ENCODE measurements at regions not wholly inside any gene's neighbourhood (a gene's known extent, or its start where the extent isn't known, plus 50 kb on each side); places are given as distances from the start of the nearest gene placed in this dataset. TPM values are rescaled to one million over a fixed set of nuclear protein-coding genes. Genes with fewer than 3 reads are reported as not detected.

Small RNAs in the stretch of these regions (small RNA-seq; reads per million reads assigned to genes)
- gene AC092670.1 (ENCODE audit: insufficient read length, low read depth, low replicate concordance) (not detected), gene RNU6-1054P (ENCODE audit: insufficient read length, low read depth, low replicate concordance) (not detected)
